Fibroblast of skin of left quadriceps (primary cell): ENCODE measurements at regions not wholly inside any gene's neighbourhood (a gene's known extent, or its start where the extent isn't known, plus 50 kb on each side); places are given as distances from the start of the nearest gene placed in this dataset.
"Not testable (repeated sequence)": the region's sequence is repeated elsewhere in the genome, so short reads cannot be mapped to it uniquely, and the experiment has no call there.

ENCODE experiments used
- DNase-seq, 2 experiments: peaks; one replicate each; pipeline ENCODE4 v3.0.0-alpha.2; 2013; ENCODE audit warnings: low read depth in 2 of 2

DNA sequence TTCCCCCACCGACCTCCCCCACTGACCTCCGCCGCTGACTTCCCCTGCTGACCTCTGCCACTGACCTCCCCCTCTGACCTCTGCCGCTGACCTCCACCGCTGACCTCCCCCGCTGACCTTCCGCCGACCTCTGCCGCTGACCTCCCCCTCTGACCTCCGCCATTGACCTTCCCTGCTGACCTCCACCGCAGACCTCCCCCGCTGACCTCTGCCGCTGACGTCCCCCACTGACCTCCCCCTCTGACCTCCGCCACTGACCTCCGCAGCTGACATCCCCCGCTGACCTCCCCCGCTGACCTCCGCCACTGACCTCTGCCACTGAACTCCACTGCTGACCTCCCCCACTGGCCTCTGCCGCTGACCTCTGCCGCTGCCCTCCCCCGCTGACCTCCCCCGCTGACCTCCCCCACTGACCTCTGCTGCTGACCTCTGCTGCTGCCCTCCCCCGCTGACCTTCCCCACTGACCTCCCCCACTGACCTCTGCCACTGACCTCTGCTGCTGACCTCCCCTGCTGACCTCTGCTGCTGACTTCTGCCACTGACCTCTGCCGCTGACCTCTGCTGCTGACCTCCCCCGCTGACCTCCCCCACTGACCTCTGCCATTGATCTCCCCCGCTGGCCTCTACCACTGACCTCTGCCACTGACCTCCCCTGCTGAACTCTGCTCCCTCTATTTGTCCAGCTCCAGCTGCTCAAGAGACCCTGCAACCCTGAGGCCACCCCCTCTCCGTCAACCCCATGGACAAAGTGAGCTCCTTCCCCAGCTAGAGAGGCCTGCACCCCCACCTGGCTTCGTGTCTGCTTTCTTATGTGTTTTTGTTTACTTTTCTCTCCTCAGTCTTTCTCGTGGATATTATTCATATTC, 91.4 kb upstream of the AFDN start:
- no peak for DNase-seq

DNA sequence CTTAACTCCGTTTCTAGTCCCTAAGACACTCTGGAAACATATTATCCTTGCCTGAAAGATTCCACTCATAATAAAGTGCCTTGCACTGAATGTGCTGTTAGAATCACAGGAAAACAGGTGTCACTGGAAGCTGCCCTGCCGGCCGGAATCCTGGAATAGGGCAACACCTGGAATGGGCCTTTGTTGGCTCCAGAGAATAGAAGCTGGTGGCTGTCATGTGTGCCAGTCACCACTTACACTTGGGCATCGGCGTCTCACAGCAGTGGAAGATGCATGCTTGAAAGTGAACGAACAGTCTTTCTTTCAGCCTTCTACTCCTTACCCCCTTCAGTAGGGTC, 90.8 kb upstream of the AFDN start:
- DNase-seq = no peak

DNA sequence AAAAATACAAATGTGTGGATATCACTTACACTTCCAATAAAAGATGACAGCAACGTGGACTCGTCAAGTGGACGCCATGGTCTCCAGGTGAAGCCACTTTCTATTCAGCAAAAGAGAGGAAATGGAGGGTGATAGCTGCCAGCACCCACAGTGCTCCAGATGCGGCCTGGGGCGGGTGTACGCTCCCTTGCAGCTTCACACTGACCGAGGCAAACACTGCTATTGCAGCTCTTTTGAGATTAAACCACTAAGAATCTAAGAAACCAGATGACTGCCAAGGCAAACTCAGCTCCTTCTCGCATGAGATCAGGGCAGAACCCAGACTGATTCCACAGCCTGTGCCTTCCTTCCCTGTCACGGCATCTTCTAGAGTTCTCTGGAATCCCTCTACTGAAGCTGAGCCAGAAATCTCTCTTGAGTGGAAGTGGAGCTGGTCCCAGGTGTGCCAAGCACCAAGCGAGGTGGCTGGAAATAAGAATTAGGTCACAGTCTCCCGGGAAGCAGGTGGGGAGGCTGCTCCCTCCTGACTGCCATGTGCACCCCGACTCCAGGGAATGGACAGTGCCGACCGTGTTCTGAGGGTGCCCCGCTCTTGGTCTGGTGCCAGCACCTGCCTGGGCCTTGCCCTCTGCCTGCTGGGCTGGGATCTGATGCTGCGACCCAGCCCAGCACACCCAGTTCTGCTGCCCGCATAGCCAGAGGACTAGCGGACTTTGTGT, 90.1 kb upstream of the AFDN start:
- no peak for DNase-seq

GRCh38 chr6:167737205-167737830, 89.4 kb upstream of the AFDN start:
- DNase-seq = no peak

- no peak for DNase-seq
These were observed 88.3 kb upstream of the AFDN start for GRCh38 chr6:167738386-167738785.

- DNase-seq = no peak
These were observed 86.8 kb upstream of the AFDN start for GRCh38 chr6:167739721-167740475.

- no peak for DNase-seq
These were observed 83.9 kb upstream of the AFDN start for GRCh38 chr6:167742719-167743303.

GRCh38 chr6:167744681-167745669, 81.7 kb upstream of the AFDN start:
- no peak for DNase-seq

- DNase-seq = no peak
These were observed 80.9 kb upstream of the AFDN start for GRCh38 chr6:167745670-167746389.

- no peak for DNase-seq
These were observed 80.3 kb upstream of the AFDN start for GRCh38 chr6:167746390-167746907.

- DNase-seq = no peak
These were observed 79.7 kb upstream of the AFDN start for GRCh38 chr6:167746975-167747374.

DNA sequence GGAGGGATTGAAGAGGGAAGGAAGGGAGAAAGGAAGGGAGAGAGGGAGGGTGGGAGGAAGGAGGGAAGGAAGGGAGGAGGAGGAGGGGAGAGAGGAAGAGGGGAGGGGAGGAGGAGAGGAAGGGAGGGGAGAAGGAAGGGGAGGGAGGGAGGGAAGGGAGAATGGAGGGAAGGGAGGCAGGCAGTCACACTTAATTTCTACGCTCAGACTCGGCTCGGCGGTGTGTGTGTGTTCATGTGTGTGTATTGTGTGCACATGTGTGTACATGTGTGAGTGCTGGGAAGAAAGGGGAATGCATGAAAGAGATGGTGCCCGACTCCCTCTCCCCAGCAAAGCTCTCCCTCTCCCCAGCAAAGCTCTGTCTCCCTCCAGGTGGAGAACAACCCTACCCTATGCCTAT, 79.1 kb upstream of the AFDN start:
- no peak for DNase-seq

- DNase-seq = no peak
These were observed 78.7 kb upstream of the AFDN start for GRCh38 chr6:167748046-167748445.

GRCh38 chr6:167748458-167749379, 78.0 kb upstream of the AFDN start:
- DNase-seq = no peak

DNA sequence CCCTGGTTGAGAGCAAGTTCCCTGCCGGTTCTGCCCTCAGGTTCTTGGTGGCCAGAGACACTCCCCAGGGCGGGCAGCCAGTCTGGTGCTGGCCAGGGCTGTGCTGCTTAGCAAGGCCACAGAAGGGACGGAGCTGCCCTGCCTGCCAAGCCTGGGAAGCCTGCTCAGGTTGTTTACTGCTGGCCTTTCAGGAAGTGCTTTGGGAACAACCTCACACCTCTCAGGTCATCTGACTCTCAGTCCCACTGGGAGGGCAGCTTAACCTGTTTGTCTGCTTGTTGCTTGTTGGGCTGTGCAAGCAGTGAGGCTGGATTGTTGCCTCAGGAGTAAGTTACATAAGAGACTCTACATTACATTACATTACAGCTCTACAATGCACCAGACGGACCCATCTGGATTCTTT, 75.8 kb upstream of the AFDN start:
- DNase-seq = no peak

GRCh38 chr6:167751579-167752115, 75.1 kb upstream of the AFDN start:
- no peak for DNase-seq

- not testable (repeated sequence) for DNase-seq
These were observed 73.4 kb upstream of the AFDN start for GRCh38 chr6:167753281-167753680.

DNA sequence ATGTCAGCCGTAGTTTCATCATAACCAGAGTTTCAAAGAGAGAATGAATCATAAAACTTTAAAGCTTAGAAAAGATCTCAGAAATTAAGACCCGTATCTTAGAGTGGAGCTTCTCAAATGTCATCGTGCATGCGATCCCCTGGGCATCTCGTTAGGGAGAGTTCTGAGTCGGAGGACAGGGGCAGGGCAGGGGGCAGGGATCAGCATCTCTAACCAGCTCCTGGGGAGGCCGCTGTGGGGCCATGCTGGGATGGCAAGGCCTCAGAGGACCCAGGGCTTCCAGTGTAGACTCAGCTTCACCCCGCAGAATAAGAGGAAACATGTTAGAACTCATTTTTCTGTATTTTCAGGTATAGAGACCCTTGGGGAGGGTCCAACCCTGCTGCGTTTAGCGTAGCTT, 72.0 kb upstream of the AFDN start:
- no peak for DNase-seq
